Thoracic aorta (tissue), 2 donors: ENCODE measurements at regions not wholly inside any gene's neighbourhood (a gene's known extent, or its start where the extent isn't known, plus 50 kb on each side); places are given as distances from the start of the nearest gene placed in this dataset.

ENCODE experiments used
- ATAC-seq: fragments of 150-250 bp; one replicate; pipeline ENCODE4 v1.8.0; 2017; ENCODE audit warnings: low read depth; ENCODE audit not compliant: insufficient number of reproducible peaks, low FRiP score
- DNase-seq: peaks from one replicate; pipeline ENCODE4 v3.0.0-alpha.2; 2020; ENCODE audit warnings: low spot score
- H3K27ac ChIP-seq, 2 donors: fragments of 200-600 bp; sonication (generic); 1 replicate in 1 of 2; 2 replicates in 1 of 2; pipeline ENCODE4 v1.5.1; 2016; ENCODE audit warnings: mild to moderate bottlenecking in 2 of 2, moderate library complexity in 2 of 2
- H3K27me3 ChIP-seq: fragments of 200-600 bp; sonication (generic); replicated peaks from 2 replicates; pipeline ENCODE4 v1.6.0; 2016; ENCODE audit warnings: mild to moderate bottlenecking; ENCODE audit not compliant: insufficient read depth
- H3K36me3 ChIP-seq: fragments of 200-600 bp; sonication (generic); one replicate; pipeline ENCODE4 v1.5.1; 2016
- H3K4me1 ChIP-seq, 2 donors: fragments of 200-600 bp; sonication (generic); 1 replicate in 1 of 2; 2 replicates in 1 of 2; pipeline versions ENCODE4 v1.5.1 to v1.6.0; 2016; ENCODE audit warnings: low read depth in 2 of 2, mild to moderate bottlenecking in 1 of 2; ENCODE audit not compliant: control insufficient read depth in 1 of 2
- H3K4me3 ChIP-seq: fragments of 200-600 bp; sonication (generic); 2 replicates; pipeline ENCODE4 v1.5.1; 2016; ENCODE audit warnings: mild to moderate bottlenecking
- H3K9me3 ChIP-seq: fragments of 200-600 bp; sonication (generic); 2 replicates; pipeline ENCODE4 v1.5.1; 2016
- TF ChIP-seq, protein P1 (sequence below): fragments of 200-600 bp; sonication (generic); IDR thresholded peaks from one replicate; pipeline ENCODE4 v1.5.1; 2019; ENCODE audit warnings: antibody characterized with exemption

DNA sequence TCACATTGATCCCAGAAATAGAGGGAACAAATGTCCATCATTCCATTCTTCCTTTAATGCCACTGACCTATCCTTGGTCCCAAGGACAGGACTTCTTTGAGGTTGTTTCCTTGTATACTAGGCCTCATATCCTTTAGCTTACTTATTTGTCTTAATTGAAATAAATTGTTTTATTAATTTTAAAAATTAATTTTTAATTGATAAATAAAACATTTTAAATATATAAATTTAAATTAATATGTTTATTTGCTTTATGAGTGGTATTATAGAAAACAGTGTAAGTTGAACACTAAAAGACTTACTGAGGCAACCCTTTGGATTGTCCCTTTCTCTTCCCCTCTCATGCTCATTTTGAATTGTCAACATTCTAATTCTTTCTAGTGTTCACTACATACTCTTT is 556.9 kb upstream of the NUDT12 start:
- Histone ChIP-seq H3K36me3 (no peaks in the 10 kb centered on the region), H3K9me3 (no peaks in the 10 kb centered on the region), H3K27me3 (no peaks in the 10 kb centered on the region), H3K27ac (no peak overlapping the region), H3K4me1 (no peaks in the 10 kb centered on the region), H3K4me3 (no peak overlapping the region)
- ATAC-seq (no peak), DNase-seq (no peak)
- TF ChIP-seq, protein P1, sequence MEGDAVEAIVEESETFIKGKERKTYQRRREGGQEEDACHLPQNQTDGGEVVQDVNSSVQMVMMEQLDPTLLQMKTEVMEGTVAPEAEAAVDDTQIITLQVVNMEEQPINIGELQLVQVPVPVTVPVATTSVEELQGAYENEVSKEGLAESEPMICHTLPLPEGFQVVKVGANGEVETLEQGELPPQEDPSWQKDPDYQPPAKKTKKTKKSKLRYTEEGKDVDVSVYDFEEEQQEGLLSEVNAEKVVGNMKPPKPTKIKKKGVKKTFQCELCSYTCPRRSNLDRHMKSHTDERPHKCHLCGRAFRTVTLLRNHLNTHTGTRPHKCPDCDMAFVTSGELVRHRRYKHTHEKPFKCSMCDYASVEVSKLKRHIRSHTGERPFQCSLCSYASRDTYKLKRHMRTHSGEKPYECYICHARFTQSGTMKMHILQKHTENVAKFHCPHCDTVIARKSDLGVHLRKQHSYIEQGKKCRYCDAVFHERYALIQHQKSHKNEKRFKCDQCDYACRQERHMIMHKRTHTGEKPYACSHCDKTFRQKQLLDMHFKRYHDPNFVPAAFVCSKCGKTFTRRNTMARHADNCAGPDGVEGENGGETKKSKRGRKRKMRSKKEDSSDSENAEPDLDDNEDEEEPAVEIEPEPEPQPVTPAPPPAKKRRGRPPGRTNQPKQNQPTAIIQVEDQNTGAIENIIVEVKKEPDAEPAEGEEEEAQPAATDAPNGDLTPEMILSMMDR: no peak

DNA sequence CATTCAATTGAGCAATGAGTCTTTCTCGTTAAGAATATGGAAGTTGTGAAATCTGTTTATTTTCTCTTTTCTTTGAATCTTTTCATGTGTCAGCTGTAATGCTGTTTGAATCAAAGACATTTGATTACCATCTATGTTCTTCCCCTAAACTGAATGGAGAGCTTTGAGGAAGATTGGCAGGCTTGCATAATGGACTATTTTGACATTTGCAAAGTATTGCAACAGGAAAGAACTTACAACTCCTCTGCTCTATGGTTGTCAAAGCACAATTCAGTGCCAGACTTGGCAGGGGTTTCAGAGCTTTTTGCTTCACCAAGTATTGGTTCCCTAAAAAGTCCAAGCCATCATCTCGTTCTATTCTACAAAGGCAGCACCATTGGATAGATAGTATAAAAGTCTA is 549.0 kb upstream of the NUDT12 start:
- ATAC-seq (no peak), DNase-seq (no peak)
- Histone ChIP-seq H3K4me3 (no peak overlapping the region), H3K4me1 (no peaks in the 10 kb centered on the region), H3K27ac (no peak overlapping the region), H3K9me3 (no peaks in the 10 kb centered on the region), H3K27me3 (no peaks in the 10 kb centered on the region), H3K36me3 (no peaks in the 10 kb centered on the region)
- TF ChIP-seq, protein P1: no peak

DNA sequence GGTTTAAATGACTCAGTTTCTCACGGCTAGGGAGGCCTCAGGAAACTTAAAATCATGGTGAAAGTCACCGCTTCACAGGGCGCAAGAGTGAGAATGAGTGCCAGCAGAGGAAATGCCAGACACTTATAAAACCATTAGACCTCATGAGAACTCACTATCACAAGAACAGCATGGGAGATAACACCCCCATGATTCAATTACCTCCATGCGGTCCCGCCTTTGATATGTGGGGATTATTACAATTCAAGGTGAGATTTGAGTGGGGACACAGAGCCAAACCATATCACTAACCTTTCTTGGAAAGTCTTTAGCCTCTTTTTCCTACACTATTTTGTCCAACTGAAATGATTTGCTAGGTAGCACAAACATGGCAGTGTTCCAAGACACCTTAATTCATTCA is 533.9 kb upstream of the NUDT12 start:
- TF ChIP-seq, protein P1: no peak
- no peak for ATAC-seq

DNA sequence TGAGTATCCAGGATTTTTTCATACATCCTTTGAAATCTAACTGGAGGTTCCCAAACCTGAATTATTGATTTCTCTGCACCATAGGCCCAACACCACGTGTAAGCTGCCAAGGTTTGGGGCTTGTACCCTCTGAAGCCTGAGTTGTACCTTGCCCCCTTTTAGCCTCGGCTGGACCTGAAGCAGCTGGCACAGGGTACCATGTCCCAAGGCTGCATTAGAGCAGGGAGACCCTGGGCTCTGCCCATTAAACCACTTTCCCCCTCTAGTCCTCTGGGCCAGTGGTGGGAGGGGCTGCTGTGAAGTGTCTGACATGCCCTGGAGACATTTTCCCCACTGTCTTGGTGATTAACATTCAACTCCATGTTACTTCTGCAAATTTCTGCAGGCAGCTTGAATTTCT is 532.9 kb upstream of the NUDT12 start:
- TF ChIP-seq, protein P1: no peak
- DNase-seq: no peak

More for the DNA sequence above, 533.9 kb upstream of the NUDT12 start:
- H3K27me3 ChIP-seq: no peaks in the 10 kb centered on the region
- no peaks in the 10 kb centered on the region for H3K36me3 ChIP-seq
- DNase-seq: no peak
- H3K9me3 ChIP-seq: no peaks in the 10 kb centered on the region
- H3K27ac ChIP-seq: no peak overlapping the region
- no peaks in the 10 kb centered on the region for H3K4me1 ChIP-seq
- H3K4me3 ChIP-seq: no peak overlapping the region

DNA sequence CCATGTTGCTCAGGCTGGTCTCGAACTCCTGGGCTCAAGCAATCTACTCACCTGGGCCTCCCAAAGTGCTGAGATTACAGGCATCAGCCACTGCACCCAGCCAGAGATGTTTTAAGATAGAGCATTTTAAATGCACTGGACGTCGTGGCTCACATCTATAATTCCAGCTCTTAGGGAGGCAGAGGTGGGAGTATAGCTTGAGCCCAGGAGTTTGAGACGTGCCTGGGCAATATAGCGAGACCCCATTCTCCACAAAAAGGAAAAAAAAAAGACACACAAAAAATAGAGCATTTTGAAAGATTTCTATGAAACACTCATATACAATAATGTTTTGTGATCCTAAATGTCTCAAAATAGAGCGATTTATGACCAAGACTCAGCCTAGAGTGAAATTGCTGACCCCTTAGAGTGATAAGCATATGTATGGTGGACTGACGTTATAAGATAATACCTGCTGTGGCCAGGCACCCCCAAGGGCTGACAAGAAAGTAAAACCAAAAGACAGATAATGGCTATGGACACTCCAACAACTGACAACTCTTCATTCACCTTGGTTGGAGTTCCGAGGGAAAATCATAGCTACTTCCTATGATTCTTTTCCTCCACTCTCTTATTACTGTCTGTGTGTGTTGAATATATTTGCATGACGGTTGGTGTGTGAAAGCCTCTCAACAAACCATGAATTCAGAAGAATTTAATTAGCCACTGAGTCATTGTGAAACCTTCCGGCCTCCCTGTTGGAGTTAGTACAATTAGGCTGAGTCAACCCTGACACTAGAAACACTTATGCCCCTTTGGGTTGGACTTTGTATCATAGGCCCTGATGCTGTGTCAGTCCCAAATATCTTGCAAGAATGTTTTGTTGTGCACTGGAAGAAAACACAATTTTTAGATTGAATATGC is 526.5 kb upstream of the NUDT12 start:
- H3K36me3 ChIP-seq: no peaks in the 10 kb centered on the region

More for the DNA sequence above, 532.9 kb upstream of the NUDT12 start:
- no peaks in the 10 kb centered on the region for H3K36me3 ChIP-seq
- H3K4me3 ChIP-seq: no peak overlapping the region
- no peak overlapping the region for H3K27ac ChIP-seq
- no peaks in the 10 kb centered on the region for H3K9me3 ChIP-seq
- no peaks in the 10 kb centered on the region for H3K27me3 ChIP-seq
- H3K4me1 ChIP-seq: no peaks in the 10 kb centered on the region
- ATAC-seq: no peak

More for the DNA sequence above, 526.5 kb upstream of the NUDT12 start:
- H3K27me3 ChIP-seq: no peaks in the 10 kb centered on the region
- no peaks in the 10 kb centered on the region for H3K4me1 ChIP-seq
- no peak overlapping the region for H3K4me3 ChIP-seq
- H3K27ac ChIP-seq: no peak overlapping the region
- H3K9me3 ChIP-seq: no peaks in the 10 kb centered on the region
- ATAC-seq (no peak), DNase-seq (no peak)
- TF ChIP-seq, protein P1: no peak
